ENCODE measurements at regions not wholly inside any gene's neighbourhood (a gene's known extent, or its start where the extent isn't known, plus 50 kb on each side); places are given as distances from the start of the nearest gene placed in this dataset.
"Not testable (repeated sequence)": the region's sequence is repeated elsewhere in the genome, so short reads cannot be mapped to it uniquely, and the experiment has no call there.

GRCh38 chr11:71638801-71639519 is 56.3 kb upstream of the KRTAP5-11 start:
- H3K4me3 Mint-ChIP-seq, result peak overlapping the region; percentile 24
- not testable (repeated sequence) for H3K36me3 Mint-ChIP-seq (ENCODE audit: low read depth); H3K9me3 Mint-ChIP-seq; H3K27ac Mint-ChIP-seq; H3K4me1 Mint-ChIP-seq (ENCODE audit: low read depth)
- peaks cover 35% of the 10 kb centered on the region for H3K27me3 Mint-ChIP-seq

- H3K4me3 Mint-ChIP-seq; H3K4me1 Mint-ChIP-seq (ENCODE audit: low read depth); H3K27ac Mint-ChIP-seq; H3K9me3 Mint-ChIP-seq; H3K36me3 Mint-ChIP-seq (ENCODE audit: low read depth): not testable (repeated sequence)
- H3K27me3 Mint-ChIP-seq, result peaks cover 35% of the 10 kb centered on the region
These were observed 56.8 kb upstream of the KRTAP5-11 start for GRCh38 chr11:71639520-71639849.

- not testable (repeated sequence) for H3K27ac Mint-ChIP-seq; H3K36me3 Mint-ChIP-seq (ENCODE audit: low read depth); H3K9me3 Mint-ChIP-seq; H3K4me1 Mint-ChIP-seq (ENCODE audit: low read depth)
- Mint-ChIP-seq H3K4me3 (peak overlapping the region; percentile 43), H3K27me3 (peaks cover 35% of the 10 kb centered on the region)
These were observed 57.2 kb upstream of the KRTAP5-11 start for GRCh38 chr11:71639916-71640315.

- not testable (repeated sequence) for H3K4me1 Mint-ChIP-seq (ENCODE audit: low read depth); H3K36me3 Mint-ChIP-seq (ENCODE audit: low read depth); H3K27ac Mint-ChIP-seq; H3K9me3 Mint-ChIP-seq; H3K4me3 Mint-ChIP-seq; H3K27me3 Mint-ChIP-seq
These were observed 64.4 kb upstream of the KRTAP5-11 start for GRCh38 chr11:71647078-71647477.

- not testable (repeated sequence) for H3K27ac Mint-ChIP-seq; H3K4me1 Mint-ChIP-seq (ENCODE audit: low read depth); H3K9me3 Mint-ChIP-seq; H3K27me3 Mint-ChIP-seq; H3K36me3 Mint-ChIP-seq (ENCODE audit: low read depth); H3K4me3 Mint-ChIP-seq
These were observed 70.3 kb upstream of the KRTAP5-11 start for GRCh38 chr11:71652998-71653397.

- H3K36me3 Mint-ChIP-seq (ENCODE audit: low read depth); H3K9me3 Mint-ChIP-seq; H3K4me1 Mint-ChIP-seq (ENCODE audit: low read depth); H3K27ac Mint-ChIP-seq; H3K27me3 Mint-ChIP-seq; H3K4me3 Mint-ChIP-seq: not testable (repeated sequence)
These were observed 71.7 kb upstream of the KRTAP5-11 start for GRCh38 chr11:71654423-71654822.

GRCh38 chr11:71655041-71655440 is 72.4 kb upstream of the KRTAP5-11 start:
- not testable (repeated sequence) for H3K36me3 Mint-ChIP-seq (ENCODE audit: low read depth); H3K4me3 Mint-ChIP-seq; H3K27ac Mint-ChIP-seq; H3K4me1 Mint-ChIP-seq (ENCODE audit: low read depth); H3K9me3 Mint-ChIP-seq; H3K27me3 Mint-ChIP-seq

- not testable (repeated sequence) for H3K4me1 Mint-ChIP-seq (ENCODE audit: low read depth); H3K9me3 Mint-ChIP-seq; H3K4me3 Mint-ChIP-seq; H3K27me3 Mint-ChIP-seq; H3K27ac Mint-ChIP-seq; H3K36me3 Mint-ChIP-seq (ENCODE audit: low read depth)
These were observed 73.8 kb upstream of the KRTAP5-11 start for GRCh38 chr11:71656513-71656912.

GRCh38 chr11:71664941-71665340 is 82.3 kb upstream of the KRTAP5-11 start:
- not testable (repeated sequence) for H3K27ac Mint-ChIP-seq; H3K4me1 Mint-ChIP-seq (ENCODE audit: low read depth)
- peaks cover 14% of the 10 kb centered on the region for H3K27me3 Mint-ChIP-seq

GRCh38 chr11:71698110-71698509 is 115.4 kb upstream of the KRTAP5-11 start:
- H3K9me3 Mint-ChIP-seq; H3K27ac Mint-ChIP-seq; H3K27me3 Mint-ChIP-seq; H3K36me3 Mint-ChIP-seq (ENCODE audit: low read depth); H3K4me3 Mint-ChIP-seq; H3K4me1 Mint-ChIP-seq (ENCODE audit: low read depth): not testable (repeated sequence)

More at GRCh38 chr11:71664941-71665340, 82.3 kb upstream of the KRTAP5-11 start:
- H3K4me3 Mint-ChIP-seq; H3K36me3 Mint-ChIP-seq (ENCODE audit: low read depth); H3K9me3 Mint-ChIP-seq: not testable (repeated sequence)

- H3K27ac Mint-ChIP-seq, result not testable (repeated sequence)
These were observed 116.3 kb upstream of the KRTAP5-11 start for GRCh38 chr11:71698961-71699360.

GRCh38 chr11:71701435-71702291 is 119.0 kb upstream of the KRTAP5-11 start:
- not testable (repeated sequence) for H3K4me3 Mint-ChIP-seq; H3K27ac Mint-ChIP-seq; H3K9me3 Mint-ChIP-seq; H3K36me3 Mint-ChIP-seq (ENCODE audit: low read depth); H3K27me3 Mint-ChIP-seq; H3K4me1 Mint-ChIP-seq (ENCODE audit: low read depth)

More at GRCh38 chr11:71698961-71699360, 116.3 kb upstream of the KRTAP5-11 start:
- H3K36me3 Mint-ChIP-seq (ENCODE audit: low read depth); H3K27me3 Mint-ChIP-seq; H3K4me3 Mint-ChIP-seq; H3K9me3 Mint-ChIP-seq; H3K4me1 Mint-ChIP-seq (ENCODE audit: low read depth): not testable (repeated sequence)

- not testable (repeated sequence) for H3K36me3 Mint-ChIP-seq (ENCODE audit: low read depth); H3K9me3 Mint-ChIP-seq; H3K27me3 Mint-ChIP-seq; H3K4me3 Mint-ChIP-seq; H3K4me1 Mint-ChIP-seq (ENCODE audit: low read depth); H3K27ac Mint-ChIP-seq
These were observed 122.5 kb upstream of the KRTAP5-11 start for GRCh38 chr11:71705086-71705737.

GRCh38 chr11:71705738-71706432 is 123.2 kb upstream of the KRTAP5-11 start:
- H3K4me3 Mint-ChIP-seq; H3K4me1 Mint-ChIP-seq (ENCODE audit: low read depth); H3K9me3 Mint-ChIP-seq; H3K27me3 Mint-ChIP-seq; H3K36me3 Mint-ChIP-seq (ENCODE audit: low read depth); H3K27ac Mint-ChIP-seq: not testable (repeated sequence)

GRCh38 chr11:71707083-71707482 is 124.4 kb upstream of the KRTAP5-11 start:
- not testable (repeated sequence) for H3K27ac Mint-ChIP-seq; H3K4me3 Mint-ChIP-seq; H3K36me3 Mint-ChIP-seq (ENCODE audit: low read depth); H3K4me1 Mint-ChIP-seq (ENCODE audit: low read depth); H3K27me3 Mint-ChIP-seq; H3K9me3 Mint-ChIP-seq
